OCI-LY3 (cell line): ENCODE measurements at regions not wholly inside any gene's neighbourhood (a gene's known extent, or its start where the extent isn't known, plus 50 kb on each side); places are given as distances from the start of the nearest gene placed in this dataset.

Source experiments
- H2AFZ ChIP-seq: fragments of 200-600, 300-600 bp; shearing (Covaris generic); 2 replicates; pipeline ENCODE4 v1.6.0; 2014; ENCODE audit warnings: antibody characterized with exemption, low read depth, low read length
- H3K27ac ChIP-seq: fragments of 200-600, 300-600 bp; sonication (generic); 2 replicates; pipeline ENCODE4 v1.5.1; 2014; ENCODE audit warnings: mild to moderate bottlenecking, low read length, moderate library complexity, mixed read lengths
- H3K27me3 ChIP-seq: fragments of 200-600, 300-600 bp; sonication (generic); 2 replicates; pipeline ENCODE4 v1.6.1; 2014; ENCODE audit warnings: low read depth, low read length, mixed read lengths
- H3K36me3 ChIP-seq: fragments of 200-600, 300-600 bp; sonication (generic); replicated peaks from 2 replicates; pipeline ENCODE3; 2014; ENCODE audit warnings: low read depth, low read length, mixed read lengths
- H3K4me1 ChIP-seq: fragments of 300-600, 200-600 bp; sonication (generic); 2 replicates; pipeline ENCODE4 v1.6.1; 2014; ENCODE audit warnings: low read length, mixed read lengths
- H3K4me2 ChIP-seq: fragments of 200-600, 300-600 bp; sonication (generic); 2 replicates; pipeline ENCODE4 v1.6.1; 2014; ENCODE audit warnings: low read length, mixed read lengths
- H3K4me3 ChIP-seq: fragments of 300-600, 200-600 bp; sonication (generic); 2 replicates; pipeline ENCODE4 v1.5.1; 2014; ENCODE audit warnings: antibody characterized with exemption, mild to moderate bottlenecking, low read length, moderate library complexity
- H3K79me2 ChIP-seq: fragments of 300-600, 200-600 bp; shearing (Covaris generic); 2 replicates; pipeline ENCODE4 v1.6.1; 2014; ENCODE audit warnings: mild to moderate bottlenecking, low read length, mixed read lengths
- H3K9ac ChIP-seq: fragments of 300-600, 200-600 bp; shearing (Covaris generic); 2 replicates; pipeline ENCODE4 v1.6.0; 2014; ENCODE audit warnings: mild to moderate bottlenecking, low read length, moderate library complexity
- H3K9me3 ChIP-seq: fragments of 200-600, 300-600 bp; shearing (Covaris generic); 2 replicates; pipeline ENCODE4 v1.6.1; 2014; ENCODE audit warnings: low read length, mixed read lengths; ENCODE audit not compliant: insufficient read depth
- H4K20me1 ChIP-seq: fragments of 200-600, 300-600 bp; sonication (generic); 2 replicates; pipeline ENCODE4 v1.6.1; 2016; ENCODE audit warnings: low read length, mixed read lengths; ENCODE audit not compliant: insufficient read depth
- CTCF ChIP-seq: fragments of 200-600, 300-600 bp; sonication (generic); IDR thresholded peaks from 2 replicates; pipeline ENCODE4 v1.5.1; 2014; ENCODE audit warnings: antibody characterized with exemption, low read length, low read depth
- EZH2phosphoT487 ChIP-seq: fragments of 200-600 bp; shearing (Covaris generic); IDR thresholded peaks from 2 replicates; pipeline ENCODE4 v1.6.1; 2018; ENCODE audit warnings: antibody characterized with exemption, mixed run types, low read depth

- H3K27me3 ChIP-seq, result peaks cover 3% of the 10 kb centered on the region; the same call in 1 of the 2 replicates
- no peak overlapping the region for H3K4me3 ChIP-seq
- H3K36me3 ChIP-seq, result no peaks in the 10 kb centered on the region
- H2AFZ ChIP-seq, result no peak overlapping the region
- no peak overlapping the region for H3K4me2 ChIP-seq
- no peak overlapping the region for H3K27ac ChIP-seq
- TF ChIP-seq EZH2phosphoT487 (no peak), CTCF (no peak)
- peaks cover 10% of the 10 kb centered on the region for H3K4me1 ChIP-seq
- H4K20me1 ChIP-seq, result no peaks in the 10 kb centered on the region
- H3K9ac ChIP-seq, result no peak overlapping the region
- H3K79me2 ChIP-seq, result no peaks in the 10 kb centered on the region
- no peaks in the 10 kb centered on the region for H3K9me3 ChIP-seq
These were observed 811.1 kb downstream of the DIAPH3 start for GRCh38 chr13:59352600-59352999.

DNA sequence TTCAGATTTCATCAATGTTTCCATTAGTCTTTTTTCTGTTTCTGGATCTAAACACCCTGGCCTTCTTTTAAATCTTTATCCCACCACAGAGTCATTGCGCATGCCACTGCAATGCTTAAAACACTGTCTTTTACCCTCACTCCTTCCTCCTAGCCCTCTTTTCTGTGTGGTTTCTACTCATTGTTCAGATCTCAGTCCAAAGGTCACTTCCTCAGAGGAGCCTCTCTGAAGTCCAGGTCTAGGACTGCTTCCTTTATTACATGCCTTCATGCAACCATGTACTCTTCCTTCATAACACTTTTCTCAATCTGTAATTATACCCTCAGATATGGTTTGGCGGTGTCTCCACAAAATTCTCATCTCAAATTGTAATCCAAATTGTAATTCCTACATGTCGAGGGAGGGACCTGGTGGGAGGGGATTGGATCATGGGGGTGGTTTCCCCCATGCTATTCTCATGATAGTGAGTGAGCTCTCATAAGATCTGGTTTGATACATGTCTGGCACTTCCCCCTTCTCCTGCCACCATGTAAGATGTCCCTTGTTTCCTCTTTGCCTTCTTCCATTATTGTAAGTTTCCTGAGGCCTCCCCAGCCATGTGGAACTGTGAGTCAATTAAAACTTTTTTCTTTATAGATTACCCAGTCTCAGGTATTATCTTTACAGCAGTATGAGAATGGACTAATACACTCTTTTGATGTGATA, 808.9 kb downstream of the DIAPH3 start:
- Histone ChIP-seq H3K4me3 (no peak overlapping the region), H3K27ac (no peak overlapping the region), H3K9ac (no peak overlapping the region), H3K36me3 (no peaks in the 10 kb centered on the region), H3K79me2 (no peaks in the 10 kb centered on the region), H3K4me2 (no peak overlapping the region), H3K9me3 (no peaks in the 10 kb centered on the region), H3K4me1 (peaks cover 11% of the 10 kb centered on the region), H2AFZ (no peak overlapping the region), H3K27me3 (peaks cover 2% of the 10 kb centered on the region; the same call in 1 of the 2 replicates), H4K20me1 (no peaks in the 10 kb centered on the region)
- no peak for TF ChIP-seq EZH2phosphoT487
- TF ChIP-seq CTCF, result no peak

GRCh38 chr13:59356607-59357006, 807.1 kb downstream of the DIAPH3 start:
- Histone ChIP-seq H3K36me3 (no peaks in the 10 kb centered on the region), H3K9ac (no peak overlapping the region), H3K4me1 (peaks cover 18% of the 10 kb centered on the region), H3K9me3 (no peaks in the 10 kb centered on the region), H4K20me1 (no peaks in the 10 kb centered on the region), H2AFZ (peak overlapping the region; percentile 50), H3K4me3 (peak overlapping the region; percentile 8), H3K27me3 (no peaks in the 10 kb centered on the region), H3K27ac (no peak overlapping the region), H3K79me2 (no peaks in the 10 kb centered on the region), H3K4me2 (peak overlapping the region; percentile 42)
- TF ChIP-seq CTCF (no peak), EZH2phosphoT487 (no peak)

GRCh38 chr13:59358014-59358413, 805.7 kb downstream of the DIAPH3 start:
- no peak for TF ChIP-seq EZH2phosphoT487
- TF ChIP-seq CTCF, result no peak
- H3K9ac ChIP-seq, result no peak overlapping the region
- H3K4me2 ChIP-seq, result no peak overlapping the region
- no peaks in the 10 kb centered on the region for H3K36me3 ChIP-seq
- H2AFZ ChIP-seq, result no peak overlapping the region
- no peaks in the 10 kb centered on the region for H3K79me2 ChIP-seq
- peaks cover 18% of the 10 kb centered on the region for H3K4me1 ChIP-seq
- H3K27me3 ChIP-seq, result no peaks in the 10 kb centered on the region
- H3K4me3 ChIP-seq, result no peak overlapping the region
- no peaks in the 10 kb centered on the region for H3K9me3 ChIP-seq
- H4K20me1 ChIP-seq, result no peaks in the 10 kb centered on the region
- no peak overlapping the region for H3K27ac ChIP-seq
